Thymus (tissue), 11 donors: ENCODE measurements at regions not wholly inside any gene's neighbourhood (a gene's known extent, or its start where the extent isn't known, plus 50 kb on each side); places are given as distances from the start of the nearest gene placed in this dataset.

Experiments used
- DNase-seq, 9 donors: peaks; one replicate each; pipeline ENCODE4 v3.0.0-alpha.2; 2013; ENCODE audit warnings: low spot score in 9 of 9, low read depth in 6 of 9, missing footprints in 1 of 9
- H3K27ac ChIP-seq, 2 donors: one replicate each; pipeline ENCODE4 v1.5.1; 2013; ENCODE audit warnings: control low read depth in 1 of 2, low read depth in 1 of 2, low read length in 1 of 2, mild to moderate bottlenecking in 1 of 2, moderate library complexity in 1 of 2
- H3K27me3 ChIP-seq, 2 donors: one replicate each; pipeline ENCODE4 v1.5.1; 2013; ENCODE audit warnings: low read length in 1 of 2; ENCODE audit not compliant: control insufficient read depth in 2 of 2, insufficient read depth in 1 of 2
- H3K36me3 ChIP-seq, 2 donors: one replicate each; pipeline ENCODE4 v1.5.1; 2013; ENCODE audit warnings: low read length in 1 of 2, mild to moderate bottlenecking in 1 of 2, moderate library complexity in 1 of 2; ENCODE audit not compliant: control insufficient read depth in 2 of 2, insufficient read depth in 2 of 2
- H3K4me1 ChIP-seq, 2 donors: one replicate each; pipeline ENCODE4 v1.5.1; 2013; ENCODE audit warnings: low read length in 2 of 2; ENCODE audit not compliant: control insufficient read depth in 2 of 2, insufficient read depth in 2 of 2
- H3K4me3 ChIP-seq, 2 donors: one replicate each; pipeline ENCODE4 v1.5.1; 2013; ENCODE audit warnings: low read length in 2 of 2, control low read depth in 1 of 2, mild to moderate bottlenecking in 1 of 2
- H3K9me3 ChIP-seq, 2 donors: one replicate each; pipeline ENCODE4 v1.5.1; 2013; ENCODE audit warnings: low read length in 1 of 2, mild to moderate bottlenecking in 1 of 2; ENCODE audit not compliant: control insufficient read depth in 2 of 2, insufficient read depth in 1 of 2
- WGBS: extraction: QIAGEN DNeasy Blood & Tissue Kit; methylation state at CpG from one replicate; pipeline ENCODE4 v1.1.7; 2013; 5-methylcytosine and 5-hydroxymethylcytosine counted together
- donor health status: healthy.

- Histone ChIP-seq H3K4me3 (no peak overlapping the region), H3K9me3 (no peaks in the 10 kb centered on the region), H3K36me3 (no peaks in the 10 kb centered on the region), H3K27ac (no peak overlapping the region), H3K4me1 (no peaks in the 10 kb centered on the region), H3K27me3 (no peaks in the 10 kb centered on the region)
- DNase-seq, result no peak
Measured at GRCh38 chr5:106488407-106488806, 1182.3 kb downstream of the EFNA5 start.

DNA sequence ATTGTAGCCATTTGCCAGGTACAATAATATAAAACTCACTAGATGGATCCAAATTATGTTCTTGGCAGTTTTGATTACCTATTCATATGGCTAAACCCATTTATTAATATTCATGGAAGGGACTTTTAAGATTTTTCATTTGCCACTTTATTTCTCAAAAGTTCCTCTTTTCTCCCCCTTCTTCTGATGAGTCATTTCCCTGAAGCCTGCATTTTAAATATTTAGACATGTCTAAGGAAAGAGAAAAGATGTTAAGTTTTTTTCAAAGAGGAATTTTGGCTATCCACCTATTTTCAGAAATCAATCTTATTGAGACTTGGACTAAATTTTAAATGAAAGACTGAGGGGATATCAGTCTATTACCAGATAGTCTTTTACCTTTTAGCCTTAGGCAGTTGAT is 1189.4 kb downstream of the EFNA5 start:
- Histone ChIP-seq H3K4me3 (no peak overlapping the region), H3K9me3 (no peaks in the 10 kb centered on the region), H3K4me1 (no peaks in the 10 kb centered on the region), H3K27ac (no peak overlapping the region), H3K27me3 (no peaks in the 10 kb centered on the region), H3K36me3 (no peaks in the 10 kb centered on the region)
- DNase-seq, result no peak

DNA sequence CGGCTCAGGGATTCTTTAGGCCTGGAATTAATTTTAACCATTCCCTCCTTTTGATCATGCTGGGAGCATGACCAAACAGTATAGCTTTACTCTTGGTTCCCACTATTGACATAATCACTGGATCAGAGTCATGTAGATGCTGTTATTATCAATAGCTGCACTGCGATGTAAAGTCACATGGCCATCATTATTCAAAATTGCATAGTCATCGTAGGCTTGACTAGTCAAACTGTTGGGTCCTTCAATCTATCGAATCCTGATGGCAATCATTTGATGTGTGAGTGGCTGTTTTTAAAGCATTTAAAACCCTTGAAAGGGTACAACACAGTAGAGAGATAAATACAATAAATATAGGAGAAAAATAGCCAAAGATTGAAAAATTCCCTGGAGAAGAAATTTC is 1194.1 kb downstream of the EFNA5 start:
- H3K4me1 ChIP-seq, result no peaks in the 10 kb centered on the region
- DNase-seq, result no peak
- H3K27ac ChIP-seq, result no peak overlapping the region
- H3K36me3 ChIP-seq, result no peaks in the 10 kb centered on the region
- H3K4me3 ChIP-seq, result no peak overlapping the region
- H3K9me3 ChIP-seq, result no peaks in the 10 kb centered on the region
- H3K27me3 ChIP-seq, result no peaks in the 10 kb centered on the region
- 93% methylated on average over 4 of the region's 4 CpGs for WGBS

- H3K27ac ChIP-seq, result no peak overlapping the region
- no peaks in the 10 kb centered on the region for H3K27me3 ChIP-seq
- no peaks in the 10 kb centered on the region for H3K36me3 ChIP-seq
- no peak for DNase-seq
- no peaks in the 10 kb centered on the region for H3K9me3 ChIP-seq
- no peaks in the 10 kb centered on the region for H3K4me1 ChIP-seq
- H3K4me3 ChIP-seq, result no peak overlapping the region
Measured at GRCh38 chr5:106474066-106474465, 1196.7 kb downstream of the EFNA5 start.

GRCh38 chr5:106459541-106459940 is 1211.2 kb downstream of the EFNA5 start:
- Histone ChIP-seq H3K36me3 (no peaks in the 10 kb centered on the region), H3K4me1 (no peaks in the 10 kb centered on the region), H3K27me3 (no peaks in the 10 kb centered on the region), H3K9me3 (no peaks in the 10 kb centered on the region), H3K27ac (no peak overlapping the region), H3K4me3 (no peak overlapping the region)
- 93% methylated on average over 4 of the region's 4 CpGs for WGBS
- peak in 1 of 9 donors; percentile 10 for DNase-seq

DNA sequence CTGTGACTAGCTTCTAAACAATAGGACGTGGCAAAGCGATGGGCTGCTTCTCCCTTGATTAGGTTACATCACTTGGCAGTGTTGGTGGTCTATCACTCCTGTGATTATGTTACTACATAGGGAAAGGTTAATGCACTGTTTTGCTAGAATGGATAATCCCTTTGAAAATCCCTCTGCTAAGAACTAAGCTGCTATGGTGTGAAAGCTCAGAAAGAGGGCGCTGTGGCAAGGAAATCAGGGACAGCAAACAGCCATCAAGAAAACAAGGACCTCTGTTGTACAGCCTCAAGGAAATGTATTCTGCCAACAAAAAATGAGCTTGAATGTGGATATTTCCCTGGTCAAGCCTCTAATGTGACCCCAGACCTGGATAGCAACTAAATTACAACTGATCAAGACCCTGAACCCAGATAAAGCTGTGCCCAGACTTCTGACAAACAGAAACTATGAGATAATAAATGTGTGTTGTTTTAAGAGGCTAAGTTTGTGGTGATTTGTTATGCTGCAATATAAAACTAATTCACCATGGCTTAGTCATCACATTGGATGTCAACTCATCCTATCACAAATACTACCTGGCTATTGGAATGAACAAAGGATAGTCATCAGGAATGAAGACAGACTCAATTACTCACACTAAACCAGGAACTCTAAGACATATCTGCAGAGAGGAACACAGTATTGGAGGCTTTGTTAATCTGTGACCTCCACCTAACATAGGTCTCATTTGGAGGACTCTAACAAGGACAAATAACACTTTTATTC is 1215.9 kb downstream of the EFNA5 start:
- Histone ChIP-seq H3K9me3 (no peaks in the 10 kb centered on the region), H3K4me1 (no peaks in the 10 kb centered on the region), H3K27me3 (no peaks in the 10 kb centered on the region), H3K36me3 (no peaks in the 10 kb centered on the region), H3K4me3 (no peak overlapping the region), H3K27ac (no peak overlapping the region)
- DNase-seq, result peak in 1 of 9 donors; percentile 7
- WGBS, result 69% methylated on average over 3 of the region's 3 CpGs

GRCh38 chr5:106454050-106454449 is 1216.7 kb downstream of the EFNA5 start:
- WGBS, result 94% methylated on average over 1 of the region's 1 CpG
- Histone ChIP-seq H3K36me3 (no peaks in the 10 kb centered on the region), H3K4me1 (no peaks in the 10 kb centered on the region), H3K27ac (no peak overlapping the region), H3K4me3 (no peak overlapping the region), H3K9me3 (no peaks in the 10 kb centered on the region), H3K27me3 (no peaks in the 10 kb centered on the region)
- DNase-seq, result no peak

DNA sequence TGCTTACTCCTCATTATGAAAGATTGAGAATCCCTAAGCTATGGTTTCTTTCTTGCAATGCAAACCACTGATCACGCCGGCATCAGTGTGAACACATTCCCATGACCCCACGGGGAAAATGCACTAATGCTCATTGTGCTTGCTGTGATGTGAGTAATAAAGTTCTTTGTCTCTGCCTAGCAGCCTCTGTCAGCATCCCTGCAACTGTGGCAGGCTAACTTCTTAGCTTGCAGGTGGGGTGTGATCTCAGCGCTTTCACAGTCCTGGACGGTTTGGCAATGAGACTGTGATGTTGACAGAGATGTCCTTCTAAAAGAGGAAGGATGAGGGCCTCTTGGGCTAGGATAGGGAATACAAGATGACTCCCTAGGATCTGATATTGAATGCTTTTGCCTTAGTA is 1218.7 kb downstream of the EFNA5 start:
- Histone ChIP-seq H3K4me1 (no peaks in the 10 kb centered on the region), H3K27ac (no peak overlapping the region), H3K36me3 (no peaks in the 10 kb centered on the region), H3K9me3 (no peaks in the 10 kb centered on the region), H3K27me3 (no peaks in the 10 kb centered on the region), H3K4me3 (no peak overlapping the region)
- 97% methylated on average over 5 of the region's 5 CpGs for WGBS
- no peak for DNase-seq

DNA sequence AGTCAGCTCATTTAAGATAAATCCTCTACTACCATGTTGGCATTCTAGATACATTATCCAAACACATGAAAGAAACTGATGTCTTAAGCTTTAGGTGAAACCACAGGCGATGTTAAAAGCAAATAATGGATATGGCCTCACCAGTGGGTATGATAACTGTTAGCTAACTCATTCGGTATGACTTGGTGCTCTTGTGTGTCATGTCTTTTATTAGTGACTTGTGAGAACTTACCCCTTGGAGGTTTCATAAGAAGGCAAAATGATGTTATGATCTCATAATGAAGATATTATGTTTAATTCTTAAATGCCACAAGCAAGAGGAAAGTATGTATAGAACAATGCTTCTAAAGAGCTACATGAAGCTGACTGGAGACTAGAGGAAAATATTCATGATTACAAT is 1227.0 kb downstream of the EFNA5 start:
- DNase-seq, result no peak
- no peaks in the 10 kb centered on the region for H3K36me3 ChIP-seq
- H3K4me3 ChIP-seq, result no peak overlapping the region
- H3K4me1 ChIP-seq, result no peaks in the 10 kb centered on the region
- no peaks in the 10 kb centered on the region for H3K9me3 ChIP-seq
- no peaks in the 10 kb centered on the region for H3K27me3 ChIP-seq
- 93% methylated on average over 2 of the region's 2 CpGs for WGBS
- H3K27ac ChIP-seq, result no peak overlapping the region

- Histone ChIP-seq H3K4me3 (no peak overlapping the region), H3K27me3 (no peaks in the 10 kb centered on the region), H3K27ac (no peak overlapping the region), H3K4me1 (no peaks in the 10 kb centered on the region), H3K9me3 (peaks cover 0 to 4% of the 10 kb centered on the region in 2 donors), H3K36me3 (no peaks in the 10 kb centered on the region)
- no peak for DNase-seq
Measured at GRCh38 chr5:106435185-106435584, 1235.6 kb downstream of the EFNA5 start.
